Gastrocnemius medialis (tissue), 4 donors: ENCODE measurements at regions not wholly inside any gene's neighbourhood (a gene's known extent, or its start where the extent isn't known, plus 50 kb on each side); places are given as distances from the start of the nearest gene placed in this dataset.

ENCODE experiments used
- CTCF ChIP-seq, 5 experiments: fragments of 450-650 bp in 3 of 5; fragments of 200-600 bp in 2 of 5; sonication (generic) in 2 of 5; IDR thresholded peaks in 4 of 5; conservative IDR thresholded peaks in 1 of 5; 1 replicate in 4 of 5; 2 replicates in 1 of 5; pipeline ENCODE4 v1.5.1; 2016 to 2019; ENCODE audit warnings: antibody characterized with exemption in 5 of 5, mild to moderate bottlenecking in 3 of 5, moderate library complexity in 3 of 5
- POLR2A ChIP-seq, 2 donors: fragments of 450-650 bp; IDR thresholded peaks; one replicate each; pipeline ENCODE4 v1.6.1; 2017; ENCODE audit warnings: antibody characterized with exemption in 2 of 2, mild to moderate bottlenecking in 2 of 2, moderate library complexity in 2 of 2

- TF ChIP-seq CTCF (IDR thresholded peaks at IDR 0.05 in 4 of 5, conservative IDR thresholded peaks at IDR 0.05 in 1 of 5) (no peak), POLR2A (IDR thresholded peaks at IDR 0.05) (no peak)
Observed at GRCh38 chr2:203586206-203586605, 51.1 kb upstream of the RAPH1 start.
